Nephron progenitor cell (in vitro differentiated cells): ENCODE measurements at regions not wholly inside any gene's neighbourhood (a gene's known extent, or its start where the extent isn't known, plus 50 kb on each side); places are given as distances from the start of the nearest gene placed in this dataset.

Source experiments
- DNase-seq: peaks from one replicate; pipeline ENCODE4 v3.0.0; 2021
- H3K27ac Mint-ChIP-seq: 2 replicates; pipeline ENCODE4 v1.8.0; 2021; ENCODE audit warnings: mild to moderate bottlenecking, moderate library complexity, mixed read lengths
- H3K27me3 Mint-ChIP-seq: 2 replicates; pipeline ENCODE4 v1.8.0; 2021; ENCODE audit warnings: mild to moderate bottlenecking, low read depth, mixed read lengths; ENCODE audit not compliant: poor library complexity
- H3K36me3 Mint-ChIP-seq: 2 replicates; pipeline ENCODE4 v1.8.0; 2021; ENCODE audit warnings: low read depth, mixed read lengths
- H3K4me1 Mint-ChIP-seq: 2 replicates; pipeline ENCODE4 v1.8.0; 2021; ENCODE audit warnings: mixed read lengths
- H3K4me3 Mint-ChIP-seq: 2 replicates; pipeline ENCODE4 v1.8.0; 2021; ENCODE audit warnings: mild to moderate bottlenecking, moderate library complexity, mixed read lengths
- H3K9me3 Mint-ChIP-seq: 2 replicates; pipeline ENCODE4 v1.8.0; 2021; ENCODE audit warnings: mild to moderate bottlenecking, moderate library complexity, mixed read lengths
- CTCF ChIP-seq: fragments of 200-600 bp; sonication (generic); IDR thresholded peaks from 2 replicates; pipeline ENCODE4 v1.5.0; 2021; ENCODE audit warnings: antibody characterized with exemption

- H3K27ac Mint-ChIP-seq, result peak overlapping the region; percentile 89
- no peak for DNase-seq
- H3K36me3 Mint-ChIP-seq, result peaks cover 3% of the 10 kb centered on the region
- peaks cover 7% of the 10 kb centered on the region for H3K27me3 Mint-ChIP-seq
- peaks cover 10% of the 10 kb centered on the region for H3K9me3 Mint-ChIP-seq
- peaks cover 54% of the 10 kb centered on the region for H3K4me1 Mint-ChIP-seq
- H3K4me3 Mint-ChIP-seq, result peak overlapping the region; percentile 24
- TF ChIP-seq CTCF, result no peak
Measured at GRCh38 chr11:127138613-127139012, 138.0 kb upstream of the KIRREL3 start.

- Mint-ChIP-seq H3K27ac (peak overlapping the region; percentile 89), H3K4me3 (peak overlapping the region; percentile 18), H3K4me1 (peaks cover 54% of the 10 kb centered on the region), H3K36me3 (peaks cover 5% of the 10 kb centered on the region), H3K27me3 (peaks cover 4% of the 10 kb centered on the region), H3K9me3 (peaks cover 10% of the 10 kb centered on the region)
- peak; percentile 18 for DNase-seq
- TF ChIP-seq CTCF, result no peak
Measured at GRCh38 chr11:127137771-127138280, 137.3 kb upstream of the KIRREL3 start.

- TF ChIP-seq CTCF, result no peak
- H3K27me3 Mint-ChIP-seq, result peaks cover 4% of the 10 kb centered on the region
- no peak overlapping the region for H3K27ac Mint-ChIP-seq
- peaks cover 5% of the 10 kb centered on the region for H3K36me3 Mint-ChIP-seq
- peaks cover 48% of the 10 kb centered on the region for H3K4me1 Mint-ChIP-seq
- peaks cover 10% of the 10 kb centered on the region for H3K9me3 Mint-ChIP-seq
- no peak overlapping the region for H3K4me3 Mint-ChIP-seq
- no peak for DNase-seq
Measured at GRCh38 chr11:127136438-127136837, 135.9 kb upstream of the KIRREL3 start.

GRCh38 chr11:127135256-127135655 lies 134.7 kb upstream of the KIRREL3 start:
- Mint-ChIP-seq H3K4me1 (peaks cover 48% of the 10 kb centered on the region), H3K36me3 (peaks cover 5% of the 10 kb centered on the region), H3K4me3 (no peak overlapping the region), H3K27ac (no peak overlapping the region), H3K9me3 (peaks cover 10% of the 10 kb centered on the region), H3K27me3 (peaks cover 7% of the 10 kb centered on the region)
- TF ChIP-seq CTCF, result no peak
- no peak for DNase-seq

GRCh38 chr11:127133061-127133460 lies 132.5 kb upstream of the KIRREL3 start:
- Mint-ChIP-seq H3K27me3 (peaks cover 10% of the 10 kb centered on the region), H3K4me3 (no peak overlapping the region), H3K27ac (no peak overlapping the region), H3K4me1 (peaks cover 39% of the 10 kb centered on the region), H3K36me3 (peaks cover 5% of the 10 kb centered on the region), H3K9me3 (peaks cover 10% of the 10 kb centered on the region)
- TF ChIP-seq CTCF, result no peak
- DNase-seq, result no peak

GRCh38 chr11:127130321-127130720 lies 129.8 kb upstream of the KIRREL3 start:
- H3K4me3 Mint-ChIP-seq, result no peak overlapping the region
- DNase-seq, result no peak
- H3K27me3 Mint-ChIP-seq, result peaks cover 13% of the 10 kb centered on the region
- peaks cover 5% of the 10 kb centered on the region for H3K36me3 Mint-ChIP-seq
- H3K9me3 Mint-ChIP-seq, result peaks cover 10% of the 10 kb centered on the region
- no peak for TF ChIP-seq CTCF
- no peak overlapping the region for H3K27ac Mint-ChIP-seq
- peaks cover 26% of the 10 kb centered on the region for H3K4me1 Mint-ChIP-seq
